ENCODE measurements at regions not wholly inside any gene's neighbourhood (a gene's known extent, or its start where the extent isn't known, plus 50 kb on each side); places are given as distances from the start of the nearest gene placed in this dataset.

- DNase-seq = no peak
These were observed 438.2 kb upstream of the DIAPH2 start for GRCh38 chrX:96246436-96246835.
